GM12874 (cell line): ENCODE measurements at regions not wholly inside any gene's neighbourhood (a gene's known extent, or its start where the extent isn't known, plus 50 kb on each side); places are given as distances from the start of the nearest gene placed in this dataset.

Experiments used
- TF ChIP-seq, protein P1 (sequence below): IDR thresholded peaks from 2 replicates; pipeline ENCODE4 v1.5.1; 2011; ENCODE audit warnings: low read depth, mild to moderate bottlenecking, control low read depth, low read length, moderate library complexity; ENCODE audit not compliant: insufficient read depth

DNA sequence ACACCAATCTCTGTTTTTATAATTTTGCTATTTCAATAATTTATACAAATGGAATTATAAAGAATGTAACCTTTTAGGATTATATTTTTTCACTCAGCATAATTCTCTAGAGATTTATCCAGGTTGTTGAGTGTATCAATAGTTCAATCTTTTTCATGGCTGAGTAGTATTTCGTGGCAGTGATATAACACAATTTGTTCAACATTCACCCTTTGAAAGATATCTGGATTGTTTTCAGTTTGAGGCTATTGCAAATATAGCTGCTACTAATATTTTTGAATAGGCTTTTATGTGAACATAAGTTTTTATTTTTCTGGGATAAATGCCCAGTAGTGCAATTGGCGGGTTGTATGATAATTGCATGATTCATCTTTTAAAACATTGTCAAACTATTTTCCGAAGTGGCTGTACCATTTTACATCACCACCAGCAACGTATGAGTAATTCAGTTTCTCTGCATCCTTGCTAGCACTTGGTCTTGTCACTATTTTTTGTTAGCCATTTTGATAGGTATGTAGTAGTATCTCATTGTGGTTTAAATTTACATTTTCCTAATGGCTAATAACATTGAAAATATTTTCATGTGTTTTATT lies 55.6 kb upstream of the ABCD3 start:
- TF ChIP-seq, protein P1, sequence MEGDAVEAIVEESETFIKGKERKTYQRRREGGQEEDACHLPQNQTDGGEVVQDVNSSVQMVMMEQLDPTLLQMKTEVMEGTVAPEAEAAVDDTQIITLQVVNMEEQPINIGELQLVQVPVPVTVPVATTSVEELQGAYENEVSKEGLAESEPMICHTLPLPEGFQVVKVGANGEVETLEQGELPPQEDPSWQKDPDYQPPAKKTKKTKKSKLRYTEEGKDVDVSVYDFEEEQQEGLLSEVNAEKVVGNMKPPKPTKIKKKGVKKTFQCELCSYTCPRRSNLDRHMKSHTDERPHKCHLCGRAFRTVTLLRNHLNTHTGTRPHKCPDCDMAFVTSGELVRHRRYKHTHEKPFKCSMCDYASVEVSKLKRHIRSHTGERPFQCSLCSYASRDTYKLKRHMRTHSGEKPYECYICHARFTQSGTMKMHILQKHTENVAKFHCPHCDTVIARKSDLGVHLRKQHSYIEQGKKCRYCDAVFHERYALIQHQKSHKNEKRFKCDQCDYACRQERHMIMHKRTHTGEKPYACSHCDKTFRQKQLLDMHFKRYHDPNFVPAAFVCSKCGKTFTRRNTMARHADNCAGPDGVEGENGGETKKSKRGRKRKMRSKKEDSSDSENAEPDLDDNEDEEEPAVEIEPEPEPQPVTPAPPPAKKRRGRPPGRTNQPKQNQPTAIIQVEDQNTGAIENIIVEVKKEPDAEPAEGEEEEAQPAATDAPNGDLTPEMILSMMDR, result no peak

DNA sequence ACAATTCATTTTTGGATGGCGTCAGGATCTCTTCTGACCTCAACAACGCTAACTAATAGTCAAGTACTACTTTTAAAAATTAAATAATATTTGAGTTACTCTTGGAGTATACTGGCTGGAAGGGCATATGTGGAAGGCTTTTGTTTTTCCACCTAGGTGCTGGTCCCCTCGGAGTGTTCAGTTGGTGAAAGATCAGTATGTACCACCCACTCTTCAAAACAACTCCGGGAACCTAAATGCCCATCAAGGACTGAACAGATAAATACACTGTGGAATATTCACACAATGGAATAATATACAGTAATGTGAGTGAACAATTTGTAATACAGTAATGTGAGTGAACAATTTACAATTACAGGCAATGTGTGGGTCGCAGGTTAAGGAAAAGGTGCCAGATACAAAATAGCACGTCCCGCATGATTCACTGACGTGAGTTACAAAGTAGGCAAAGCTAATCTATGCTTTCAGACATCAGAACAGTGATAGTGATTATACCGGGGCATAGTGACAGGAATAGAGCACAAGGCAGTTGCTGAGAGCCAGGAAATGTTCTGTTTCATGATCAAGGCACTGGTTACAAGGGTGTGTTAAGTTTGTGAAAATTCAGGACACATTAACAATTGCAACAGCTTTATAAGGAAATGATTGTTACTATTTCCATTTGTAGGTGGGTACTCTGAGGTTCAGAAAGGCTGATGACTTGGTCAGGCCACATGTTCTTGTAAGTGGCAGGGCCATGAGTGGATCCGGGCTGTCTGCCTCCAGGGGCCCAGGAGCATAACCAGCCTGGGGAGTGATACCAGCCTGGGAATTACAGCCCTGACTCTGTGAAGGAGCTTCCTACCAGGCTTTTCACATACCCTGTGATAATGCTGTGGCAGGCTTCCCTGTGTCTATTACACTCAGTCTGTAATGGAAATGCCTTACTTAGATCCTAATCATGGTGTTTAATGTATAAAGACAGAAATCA lies 59.3 kb upstream of the ABCD3 start:
- TF ChIP-seq, protein P1, result no peak

DNA sequence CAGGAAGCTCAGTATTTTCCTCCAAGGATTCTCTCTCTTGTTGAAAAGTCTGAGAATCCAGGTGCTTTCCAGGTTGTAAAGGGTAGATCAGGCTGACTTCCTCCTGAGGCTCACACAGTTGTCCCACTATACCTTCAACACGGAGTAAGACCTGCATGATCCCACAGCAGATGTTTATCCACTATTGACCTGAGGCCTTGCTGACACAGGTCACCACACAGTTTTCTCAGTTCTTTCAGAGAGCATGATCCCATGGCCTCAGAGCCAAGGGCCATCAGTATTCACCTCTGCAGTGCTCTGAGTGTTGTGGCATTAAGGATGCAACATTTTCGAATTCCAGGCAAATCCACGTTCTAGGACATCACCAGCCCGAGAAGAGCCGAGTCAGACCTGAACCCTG lies 60.5 kb upstream of the ABCD3 start:
- TF ChIP-seq, protein P1, result no peak

DNA sequence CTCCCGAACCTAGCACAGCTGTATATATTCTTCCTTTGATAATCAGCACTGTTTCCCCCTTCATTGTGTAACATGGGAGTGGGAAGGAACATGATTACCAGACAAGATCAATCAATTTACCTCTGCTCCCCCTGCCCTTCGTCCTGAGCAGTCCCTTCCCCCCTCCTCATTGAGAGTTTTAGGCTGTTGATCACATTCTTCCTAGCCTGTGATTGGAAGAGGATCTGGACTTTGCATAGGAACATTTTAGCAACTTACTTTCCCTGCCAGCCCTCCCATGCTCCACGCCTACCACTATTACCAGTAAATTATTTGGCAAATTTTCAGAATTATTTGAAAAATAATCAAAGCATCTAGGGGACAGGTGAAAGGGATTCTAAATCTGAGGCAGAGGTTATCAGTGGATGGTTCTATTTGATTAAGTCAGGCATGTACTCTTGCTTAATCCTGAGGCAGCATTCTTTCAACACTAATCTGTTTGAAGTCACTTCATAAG lies 62.7 kb upstream of the ABCD3 start:
- TF ChIP-seq, protein P1, result no peak

DNA sequence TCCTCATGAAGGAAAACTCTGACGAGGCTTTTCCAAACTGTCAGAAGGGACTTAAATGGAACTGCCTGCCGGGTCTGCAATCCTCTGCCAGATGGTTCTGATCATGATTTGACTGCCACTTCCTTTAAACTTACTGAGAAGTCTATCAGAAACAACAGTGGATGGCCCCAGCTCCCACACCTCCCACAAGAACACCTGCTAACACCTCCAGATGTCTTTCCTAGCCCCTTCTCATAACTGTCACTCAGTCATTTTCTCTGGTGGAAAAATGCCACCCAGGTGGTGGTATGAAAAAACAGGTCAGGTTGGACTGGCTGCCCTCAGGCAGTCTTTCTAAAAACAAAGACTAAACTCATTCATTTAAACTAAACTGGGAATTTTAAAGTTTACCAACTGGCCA lies 66.7 kb upstream of the ABCD3 start:
- TF ChIP-seq, protein P1, result no peak

DNA sequence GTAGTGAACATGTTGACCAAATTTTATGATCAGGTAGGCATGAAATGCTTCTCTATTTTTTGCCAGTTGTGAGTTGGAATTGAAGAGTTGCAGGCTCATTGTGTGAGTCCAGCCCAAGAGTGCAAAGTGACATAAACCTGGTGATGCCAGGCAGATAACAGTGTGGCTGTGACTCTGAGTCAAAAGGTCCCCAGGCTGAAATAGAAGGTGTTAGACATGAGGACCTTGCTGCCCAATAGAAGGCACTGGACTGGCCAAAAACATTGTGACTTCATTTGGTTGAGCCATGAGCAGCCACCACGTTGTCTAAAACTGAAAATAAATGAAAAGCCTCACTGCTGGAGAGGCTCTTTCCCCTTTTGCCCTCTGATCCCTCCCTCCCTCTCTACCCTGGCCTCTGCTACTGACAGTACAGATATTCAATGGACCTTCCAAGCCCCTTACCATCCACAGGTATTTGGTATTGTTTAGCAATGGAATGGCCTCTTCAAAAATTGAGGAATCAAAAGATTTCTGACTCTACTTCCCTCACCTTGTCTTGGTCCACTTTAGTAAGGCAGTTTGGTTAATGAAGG lies 67.8 kb upstream of the ABCD3 start:
- TF ChIP-seq, protein P1, result no peak

DNA sequence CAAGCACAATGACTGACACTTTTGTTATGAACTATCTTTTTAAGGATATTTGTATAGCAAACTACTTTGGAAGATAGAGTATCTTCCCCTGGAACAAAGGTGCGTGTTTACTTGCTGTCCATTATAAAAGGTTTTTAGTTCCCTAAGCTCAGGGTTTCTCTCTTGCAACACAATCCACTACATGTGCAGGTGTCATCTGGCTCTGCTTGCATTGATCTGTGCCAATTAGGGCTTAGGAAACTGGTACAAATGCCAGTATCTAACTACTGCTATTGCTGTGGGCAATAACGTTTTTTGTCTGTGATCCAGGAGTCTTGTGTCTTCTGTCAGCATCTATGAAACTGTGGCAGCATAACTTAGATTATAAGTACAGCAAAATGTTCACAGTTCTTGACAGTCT lies 68.3 kb upstream of the ABCD3 start:
- TF ChIP-seq, protein P1, result no peak
